Mucosa of descending colon (tissue), 3 donors: ENCODE measurements at regions not wholly inside any gene's neighbourhood (a gene's known extent, or its start where the extent isn't known, plus 50 kb on each side); places are given as distances from the start of the nearest gene placed in this dataset.

Source experiments
- ATAC-seq: fragments of 200-7000 bp; cut with Tn5 transposase; one replicate; pipeline ENCODE4 v1.9.1; 2020; ENCODE audit warnings: mild to moderate bottlenecking, moderate library complexity
- DNase-seq, 3 donors: peaks; one replicate each; pipeline ENCODE4 v3.0.0-alpha.2; 2020
- H3K36me3 ChIP-seq: fragments of 200-600 bp; one replicate; pipeline ENCODE4 v1.8.0; 2021; ENCODE audit warnings: low read depth, mild to moderate bottlenecking
- H3K4me1 ChIP-seq: fragments of 200-600 bp; one replicate; pipeline ENCODE4 v1.8.0; 2021; ENCODE audit warnings: low read depth, mild to moderate bottlenecking
- H3K4me3 ChIP-seq: fragments of 200-600 bp; one replicate; pipeline ENCODE4 v1.8.0; 2021; ENCODE audit warnings: mild to moderate bottlenecking
- H3K9me3 ChIP-seq: fragments of 200-600 bp; one replicate; pipeline ENCODE4 v1.8.0; 2021; ENCODE audit warnings: mild to moderate bottlenecking
- CTCF ChIP-seq: fragments of 200-600 bp; IDR thresholded peaks from one replicate; pipeline ENCODE4 v1.8.0; 2022; ENCODE audit warnings: antibody characterized with exemption, mild to moderate bottlenecking
- intact Hi-C, 2 donors: fragments of 100-400 bp; cut with DNase I in 1 of 2; cut with micrococcal nuclease in 1 of 2; formaldehyde crosslinking; loops; one replicate each; pipeline versions ENCODE4 v1.11.0 to v1.11.1; 2022; cut with DNase I, micrococcal nuclease
- donor health status: DM: no; HTN: no; CAD: no; lungs with moderate emphysema.
- donor health status: DM: no; HTN: no; CAD: no.
- donor health status: DM: no; HTN: yes; CAD: no.

- DNase-seq: no peak
- H3K36me3 ChIP-seq: no peaks in the 10 kb centered on the region
- no peak for ATAC-seq
- intact Hi-C loops: no loop called here
- TF ChIP-seq CTCF: no peak
- no peaks in the 10 kb centered on the region for H3K9me3 ChIP-seq
- H3K4me1 ChIP-seq: no peaks in the 10 kb centered on the region
- H3K4me3 ChIP-seq: no peak overlapping the region
Measured at GRCh38 chr6:50143011-50143719, 93.4 kb upstream of the DEFB112 start.

GRCh38 chr6:50145125-50145524 is 95.4 kb upstream of the DEFB112 start:
- TF ChIP-seq CTCF: no peak
- no peaks in the 10 kb centered on the region for H3K9me3 ChIP-seq
- ATAC-seq (no peak), DNase-seq (no peak)
- no peaks in the 10 kb centered on the region for H3K36me3 ChIP-seq
- no peaks in the 10 kb centered on the region for H3K4me1 ChIP-seq
- intact Hi-C loops: no loop called here
- H3K4me3 ChIP-seq: no peak overlapping the region

- intact Hi-C loops: no loop called here
- ATAC-seq: no peak
Measured at GRCh38 chr6:50147371-50147770, 97.6 kb upstream of the DEFB112 start.

GRCh38 chr6:50180646-50181045 is 130.9 kb upstream of the DEFB112 start:
- no peak for DNase-seq
- no peak for TF ChIP-seq CTCF
- H3K4me1 ChIP-seq: no peaks in the 10 kb centered on the region
- intact Hi-C loops: no loop called here
- no peaks in the 10 kb centered on the region for H3K36me3 ChIP-seq
- H3K9me3 ChIP-seq: no peaks in the 10 kb centered on the region
- no peak for ATAC-seq
- no peak overlapping the region for H3K4me3 ChIP-seq

More at GRCh38 chr6:50147371-50147770, 97.6 kb upstream of the DEFB112 start:
- Histone ChIP-seq H3K9me3 (no peaks in the 10 kb centered on the region), H3K4me3 (no peak overlapping the region), H3K4me1 (no peaks in the 10 kb centered on the region), H3K36me3 (no peaks in the 10 kb centered on the region)
- TF ChIP-seq CTCF: no peak
- no peak for DNase-seq

GRCh38 chr6:50185006-50185405 is 135.3 kb upstream of the DEFB112 start:
- Histone ChIP-seq H3K4me1 (no peaks in the 10 kb centered on the region), H3K36me3 (no peaks in the 10 kb centered on the region), H3K9me3 (no peaks in the 10 kb centered on the region), H3K4me3 (no peak overlapping the region)
- no peak for TF ChIP-seq CTCF
- DNase-seq: no peak
- intact Hi-C loops: no loop called here
- no peak for ATAC-seq
